Esophagus muscularis mucosa (tissue), 4 donors: ENCODE measurements at regions not wholly inside any gene's neighbourhood (a gene's known extent, or its start where the extent isn't known, plus 50 kb on each side); places are given as distances from the start of the nearest gene placed in this dataset.

ENCODE experiments used
- DNase-seq: peaks from one replicate; pipeline ENCODE4 v3.0.0-alpha.2; 2017; ENCODE audit errors: extremely low spot score
- H3K27ac ChIP-seq, 4 donors: fragments of 200-600 bp; sonication (generic); replicated peaks in 1 of 4; 1 replicate in 3 of 4; 2 replicates in 1 of 4; pipeline ENCODE4 v1.5.1; 2016 to 2019; ENCODE audit warnings: mild to moderate bottlenecking in 1 of 4
- H3K27me3 ChIP-seq, 4 donors: fragments of 200-600 bp; sonication (generic); one replicate each; pipeline versions ENCODE4 v1.5.1 to v1.6.0; 2016 to 2019
- H3K36me3 ChIP-seq, 4 donors: fragments of 200-600 bp; sonication (generic); one replicate each; pipeline ENCODE4 v1.5.1; 2016 to 2019
- H3K4me1 ChIP-seq, 4 donors: fragments of 200-600 bp; sonication (generic); one replicate each; pipeline ENCODE4 v1.5.1; 2016 to 2019
- H3K4me3 ChIP-seq, 4 donors: fragments of 200-600 bp; sonication (generic); 1 replicate in 2 of 4; 2 replicates in 2 of 4; pipeline ENCODE4 v1.5.1; 2016 to 2019; ENCODE audit warnings: mild to moderate bottlenecking in 4 of 4, moderate library complexity in 1 of 4
- H3K9me3 ChIP-seq, 4 donors: fragments of 200-600 bp; sonication (generic); 1 replicate in 3 of 4; 2 replicates in 1 of 4; pipeline ENCODE4 v1.5.1; 2016 to 2019
- CTCF ChIP-seq, 3 experiments: fragments of 200-600 bp in 2 of 3; fragments of 450-650 bp in 1 of 3; sonication (generic) in 2 of 3; IDR thresholded peaks; one replicate each; pipeline ENCODE4 v1.5.1; 2017 to 2019; ENCODE audit warnings: antibody characterized with exemption in 3 of 3, mild to moderate bottlenecking in 2 of 3, moderate library complexity in 1 of 3
- EP300 ChIP-seq: sonication (generic); formaldehyde crosslinking; IDR thresholded peaks from one replicate; pipeline ENCODE4 v1.6.1; 2017; ENCODE audit warnings: antibody characterized with exemption
- POLR2A ChIP-seq: fragments of 450-650 bp; IDR thresholded peaks from one replicate; pipeline ENCODE4 v1.6.1; 2017; ENCODE audit warnings: antibody characterized with exemption, moderate library complexity, mild to moderate bottlenecking, low read depth
- POLR2AphosphoS5 ChIP-seq, 2 donors: sonication (generic); formaldehyde crosslinking; IDR thresholded peaks; one replicate each; pipeline ENCODE4 v1.6.1; 2017; ENCODE audit warnings: antibody characterized with exemption in 2 of 2
- WGBS: methylation state at CpG from one replicate; pipeline ENCODE4 v1.1.5; 2018; 5-methylcytosine and 5-hydroxymethylcytosine counted together
- intact Hi-C: fragments of 100-400 bp; cut with DNase I; formaldehyde crosslinking; loops from one replicate; pipeline ENCODE4 v1.15.1; 2023

DNA sequence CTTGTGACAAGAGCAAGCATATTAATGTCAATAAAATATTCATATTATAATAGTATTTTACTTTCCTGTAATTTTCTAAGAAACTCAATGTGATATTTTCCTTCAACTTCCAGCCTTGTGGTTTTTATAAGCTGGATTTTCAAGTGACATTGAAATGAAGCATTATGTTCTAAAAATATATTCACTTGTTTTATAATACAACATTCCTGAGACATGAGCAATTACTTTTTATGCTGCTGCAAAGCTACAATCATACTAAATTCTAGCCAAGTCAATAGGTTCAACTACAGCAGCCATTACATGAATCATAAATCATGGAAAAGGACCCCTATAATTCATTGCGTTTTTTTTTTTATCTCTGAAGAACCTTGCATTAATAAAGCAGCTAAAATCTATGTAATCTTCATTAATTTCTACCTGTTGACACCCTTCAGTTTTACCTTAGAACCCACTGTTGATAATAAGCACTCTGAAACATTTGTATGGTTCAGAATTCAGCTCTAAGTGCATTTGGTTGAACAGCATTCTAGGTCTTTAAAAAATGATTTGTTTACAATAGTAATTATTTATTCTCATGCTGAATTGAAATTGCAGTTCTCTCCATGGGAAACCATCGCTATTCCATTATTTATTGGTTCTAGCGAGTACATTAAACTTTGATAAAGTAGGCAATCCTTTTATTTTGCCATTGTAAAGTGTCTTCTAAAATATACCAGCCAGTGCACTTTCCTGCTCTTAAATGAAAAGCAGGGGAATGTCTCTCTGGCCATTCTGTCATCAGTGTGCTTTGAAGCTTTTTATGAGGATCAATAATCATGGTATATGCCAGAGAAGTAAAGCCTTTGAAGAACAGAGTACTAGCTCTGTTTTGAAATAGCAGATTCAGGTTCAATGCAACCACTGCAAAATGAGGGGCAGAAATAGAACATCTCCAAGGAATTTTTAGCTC lies 132.6 kb downstream of the GNAT3 start:
- DNase-seq, result no peak
- Histone ChIP-seq H3K27ac (peak overlapping the region; percentile 63 to 69 (median 64)), H3K27me3 (no peaks in the 10 kb centered on the region), H3K36me3 (no peaks in the 10 kb centered on the region), H3K9me3 (no peaks in the 10 kb centered on the region), H3K4me1 (peaks cover 12 to 34% (median 22%) of the 10 kb centered on the region in 4 donors), H3K4me3 (no peak overlapping the region)
- WGBS, result 57% methylated on average over 3 of the region's 3 CpGs
- TF ChIP-seq CTCF (IDR thresholded peaks at IDR 0.05) (no peak), EP300 (no peak), POLR2AphosphoS5 (IDR thresholded peaks at IDR 0.05) (no peak), POLR2A (no peak)
- intact Hi-C loops, result no loop called here

DNA sequence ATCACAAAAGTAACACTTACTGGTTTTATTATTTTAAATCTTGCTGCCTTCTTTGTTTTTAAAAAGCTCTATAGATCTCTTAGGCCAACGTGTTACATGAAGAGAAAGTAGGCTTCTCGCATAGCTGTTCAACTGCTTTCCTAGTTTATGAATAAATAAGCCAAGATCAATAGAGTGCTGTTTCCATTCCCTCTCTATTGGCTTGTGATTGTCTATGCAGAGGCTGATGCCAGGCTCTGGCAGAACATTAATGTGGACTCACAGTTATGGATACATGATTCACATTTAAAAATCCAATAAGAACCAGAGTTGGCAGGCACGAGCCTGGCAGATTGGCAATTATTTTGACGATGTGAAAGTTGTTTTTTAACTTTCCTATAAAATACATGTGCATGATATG lies 137.5 kb downstream of the GNAT3 start:
- DNase-seq, result no peak
- no peaks in the 10 kb centered on the region for H3K36me3 ChIP-seq
- 82% methylated on average over 4 of the region's 4 CpGs for WGBS
- H3K4me1 ChIP-seq, result peaks cover 7 to 23% (median 19%) of the 10 kb centered on the region in 4 donors
- no peaks in the 10 kb centered on the region for H3K27me3 ChIP-seq
- no peak for TF ChIP-seq CTCF (IDR thresholded peaks at IDR 0.05)
- TF ChIP-seq EP300, result no peak
- no peak for TF ChIP-seq POLR2AphosphoS5 (IDR thresholded peaks at IDR 0.05)
- TF ChIP-seq POLR2A, result no peak
- H3K4me3 ChIP-seq, result no peak overlapping the region
- intact Hi-C loops, result loop anchor here (5.0 kb wide), 1 partner anchor 62 kb away; no protein-coding TSS in a partner anchor
- no peak overlapping the region for H3K27ac ChIP-seq
- H3K9me3 ChIP-seq, result no peaks in the 10 kb centered on the region

DNA sequence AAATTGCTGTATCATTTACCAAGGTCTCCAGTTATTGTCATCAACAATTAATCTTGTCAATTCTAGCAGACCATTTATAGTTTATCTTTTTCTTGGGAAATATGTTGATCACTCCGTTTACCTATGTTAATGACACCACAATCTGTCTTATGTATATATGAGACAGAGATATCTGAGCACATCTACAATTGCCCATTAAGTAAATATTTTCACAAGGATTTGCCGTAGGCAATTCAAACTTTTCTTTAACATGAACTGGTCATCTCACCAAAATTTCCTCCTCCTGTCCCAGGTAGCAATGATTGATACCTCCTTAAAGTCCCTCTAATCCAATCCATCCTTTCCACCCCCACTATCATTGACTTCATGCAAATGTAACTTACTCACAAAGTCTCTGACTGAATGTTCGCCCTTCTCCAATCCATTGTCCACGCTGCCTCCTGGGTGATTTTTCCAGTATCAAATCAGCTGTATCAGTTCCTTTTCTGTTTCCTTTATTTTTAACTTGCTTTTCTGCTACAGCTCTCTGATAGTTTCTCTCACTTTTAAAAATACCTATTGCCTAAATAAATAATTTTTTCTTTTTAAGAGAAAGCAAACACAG lies 138.3 kb downstream of the GNAT3 start:
- 84% methylated on average over 4 of the region's 4 CpGs for WGBS

GRCh38 chr7:80372415-80372814 lies 139.4 kb downstream of the GNAT3 start:
- 71% methylated on average over 2 of the region's 2 CpGs for WGBS
- peak overlapping the region in 1 of 4 donors; percentile 36 for H3K27ac ChIP-seq

More for the DNA sequence above, 138.3 kb downstream of the GNAT3 start:
- Histone ChIP-seq H3K27ac (no peak overlapping the region), H3K9me3 (no peaks in the 10 kb centered on the region), H3K4me1 (peaks cover 0 to 16% (median 12%) of the 10 kb centered on the region in 4 donors), H3K27me3 (no peaks in the 10 kb centered on the region), H3K36me3 (no peaks in the 10 kb centered on the region), H3K4me3 (no peak overlapping the region)
- TF ChIP-seq POLR2AphosphoS5 (IDR thresholded peaks at IDR 0.05) (no peak), EP300 (no peak), POLR2A (no peak), CTCF (IDR thresholded peaks at IDR 0.05) (no peak)
- DNase-seq, result no peak
- intact Hi-C loops, result loop anchor here (5.0 kb wide), 1 partner anchor 61 kb away; no protein-coding TSS in a partner anchor

More at GRCh38 chr7:80372415-80372814, 139.4 kb downstream of the GNAT3 start:
- intact Hi-C loops, result loop anchor here (5.0 kb wide), 1 partner anchor 60 kb away; no protein-coding TSS in a partner anchor
- no peak for TF ChIP-seq POLR2A
- TF ChIP-seq CTCF (IDR thresholded peaks at IDR 0.05), result no peak
- TF ChIP-seq POLR2AphosphoS5 (IDR thresholded peaks at IDR 0.05), result no peak
- TF ChIP-seq EP300, result no peak
- Histone ChIP-seq H3K4me1 (peaks cover 0 to 11% (median 4%) of the 10 kb centered on the region in 4 donors), H3K9me3 (no peaks in the 10 kb centered on the region), H3K4me3 (no peak overlapping the region), H3K36me3 (no peaks in the 10 kb centered on the region), H3K27me3 (no peaks in the 10 kb centered on the region)
- DNase-seq, result no peak
